SK-N-SH (cell line): ENCODE measurements at regions not wholly inside any gene's neighbourhood (a gene's known extent, or its start where the extent isn't known, plus 50 kb on each side); places are given as distances from the start of the nearest gene placed in this dataset.

Source experiments
- CTCF ChIP-seq: fragments of 200-600 bp; sonication (generic); IDR thresholded peaks from 2 replicates; pipeline ENCODE4 v1.6.1; 2017; ENCODE audit warnings: antibody characterized with exemption, mild to moderate bottlenecking, moderate library complexity
- IRF3 ChIP-seq: fragments of 150-350 bp; IDR thresholded peaks from 2 replicates; pipeline ENCODE4 v1.6.1; 2016; ENCODE audit warnings: mild to moderate bottlenecking, low read depth, low read length
- JUND ChIP-seq: IDR thresholded peaks from 2 replicates; pipeline ENCODE4 v1.4.0; 2012
- MAX ChIP-seq: IDR thresholded peaks from 2 replicates; pipeline ENCODE4 v1.4.0; 2012; ENCODE audit warnings: low read depth
- MXI1 ChIP-seq: IDR thresholded peaks from 2 replicates; pipeline ENCODE4 v1.6.1; 2012; ENCODE audit warnings: mild to moderate bottlenecking, low read depth, low read length, improper control_type of control experiment
- NRF1 ChIP-seq: IDR thresholded peaks from 2 replicates; pipeline ENCODE4 v1.6.1; 2012; ENCODE audit warnings: low read depth, mild to moderate bottlenecking, low read length
- POLR2AphosphoS5 ChIP-seq: IDR thresholded peaks from 2 replicates; pipeline ENCODE4 v1.6.1; 2012; ENCODE audit warnings: low read depth, low read length
- RFX5 ChIP-seq: IDR thresholded peaks from 2 replicates; pipeline ENCODE4 v1.6.1; 2012; ENCODE audit warnings: mild to moderate bottlenecking, improper control_type of control experiment, low read length
- RXRA ChIP-seq: IDR thresholded peaks from 2 replicates; pipeline ENCODE4 v1.4.0; 2012; ENCODE audit warnings: low read depth, mild to moderate bottlenecking, borderline replicate concordance
- SIN3A ChIP-seq: IDR thresholded peaks from 2 replicates; pipeline ENCODE4 v1.6.1; 2012; ENCODE audit warnings: low read depth, mild to moderate bottlenecking, low read length, moderate library complexity, borderline replicate concordance
- SMC3 ChIP-seq: IDR thresholded peaks from 2 replicates; pipeline ENCODE4 v1.6.1; 2012; ENCODE audit warnings: low read depth, low read length, improper control_type of control experiment
- TAF1 ChIP-seq: IDR thresholded peaks from 2 replicates; pipeline ENCODE4 v1.6.1; 2012; ENCODE audit warnings: low read depth, mild to moderate bottlenecking, low read length, moderate library complexity, borderline replicate concordance
- TEAD4 ChIP-seq: IDR thresholded peaks from 2 replicates; pipeline ENCODE4 v1.4.0; 2012; ENCODE audit warnings: mild to moderate bottlenecking, borderline replicate concordance; ENCODE audit not compliant: insufficient read depth
- YY1 ChIP-seq: IDR thresholded peaks from 2 replicates; pipeline ENCODE4 v1.4.0; 2012; ENCODE audit warnings: low read depth, mild to moderate bottlenecking

- TF ChIP-seq SIN3A (no peak), SMC3 (no peak), RFX5 (no peak), MAX (no peak), JUND (no peak), CTCF (no peak), RXRA (no peak), MXI1 (no peak), IRF3 (no peak), NRF1 (no peak), POLR2AphosphoS5 (no peak), TAF1 (no peak), TEAD4 (no peak), YY1 (no peak)
These were observed 307.8 kb downstream of the C6orf118 start for GRCh38 chr6:165001502-165002157.
